Activated T-cell treated with anti-CD3 and anti-CD28 coated beads, Interleukin-2, amount 50 U/mL, for 48 hours (primary cell): ENCODE measurements at regions not wholly inside any gene's neighbourhood (a gene's known extent, or its start where the extent isn't known, plus 50 kb on each side); places are given as distances from the start of the nearest gene placed in this dataset.
A peak's percentile ranks its signal among the peaks of the same experiment; 100 is the strongest.
"Not testable (repeated sequence)": the region's sequence is repeated elsewhere in the genome, so short reads cannot be mapped to it uniquely, and the experiment has no call there.

ENCODE experiments used
- DNase-seq, 2 experiments: peaks; one replicate each; pipeline ENCODE4 v3.0.0-alpha.2; 2020

- DNase-seq, result no peak
Observed at GRCh38 chr1:170377896-170378634, 153.9 kb upstream of the GORAB start.

GRCh38 chr1:170385750-170386149 lies 146.2 kb upstream of the GORAB start:
- DNase-seq, result no peak

DNA sequence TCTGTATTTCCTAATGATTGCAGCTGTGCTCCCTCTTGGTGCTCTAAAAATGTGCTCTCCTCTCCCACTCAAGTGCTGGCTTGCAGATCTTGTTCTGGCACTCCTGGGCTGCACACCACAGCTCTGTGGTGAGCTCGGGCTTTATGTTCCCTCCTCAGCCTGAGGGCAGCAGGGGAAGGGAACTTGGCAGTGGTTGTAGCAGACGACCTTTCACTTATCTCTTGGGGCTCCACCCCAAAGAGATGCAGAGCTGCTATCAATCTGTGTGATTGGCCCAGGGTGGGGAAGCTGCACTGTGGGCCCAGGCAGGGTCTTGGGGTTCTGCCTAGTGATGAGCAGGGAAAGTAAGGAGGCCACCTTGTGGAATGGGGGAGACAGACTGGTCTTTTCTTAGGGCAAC lies 143.5 kb upstream of the GORAB start:
- no peak for DNase-seq

DNA sequence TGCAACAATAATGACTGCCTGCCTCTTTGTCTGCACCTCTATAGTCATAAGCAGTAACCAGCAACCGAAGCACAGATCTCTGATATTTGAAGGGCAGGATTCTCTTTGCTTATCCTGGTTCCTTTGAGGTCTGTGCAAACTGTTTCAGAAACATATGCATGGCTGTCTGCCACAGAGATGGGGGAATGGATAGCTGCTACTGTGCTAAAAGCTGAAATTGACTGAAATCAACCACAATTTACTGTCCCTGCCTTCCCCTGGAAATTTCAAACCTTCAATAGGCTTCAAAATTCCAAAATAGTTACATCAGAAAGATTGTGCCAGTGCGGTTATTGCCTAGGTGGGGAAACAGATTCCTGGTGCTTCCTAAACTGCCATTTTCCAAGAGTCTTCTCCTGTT lies 136.8 kb upstream of the GORAB start:
- no peak for DNase-seq

DNA sequence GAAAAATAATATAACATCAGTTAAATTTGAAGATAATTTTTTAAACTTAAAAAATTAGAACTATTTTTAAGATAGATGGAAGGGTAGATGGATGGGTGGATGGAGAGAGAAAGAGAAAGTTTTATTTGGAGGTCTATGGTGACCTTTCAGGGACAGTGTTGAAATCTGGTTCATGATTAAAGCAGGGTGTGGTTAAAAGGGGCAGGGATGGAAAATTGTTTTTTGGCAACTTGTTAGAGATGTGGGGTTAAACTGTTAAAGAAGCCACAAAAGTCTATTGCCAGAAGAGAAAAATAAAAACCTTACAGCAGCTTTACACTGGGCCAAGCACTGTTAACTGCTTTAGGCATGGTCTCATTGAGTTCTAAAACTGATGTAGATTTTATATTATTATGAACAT lies 134.9 kb upstream of the GORAB start:
- no peak for DNase-seq

- DNase-seq, result no peak
Observed at GRCh38 chr1:170402476-170403311, 129.3 kb upstream of the GORAB start.

GRCh38 chr1:170407138-170407537 lies 124.8 kb upstream of the GORAB start:
- DNase-seq, result no peak

DNA sequence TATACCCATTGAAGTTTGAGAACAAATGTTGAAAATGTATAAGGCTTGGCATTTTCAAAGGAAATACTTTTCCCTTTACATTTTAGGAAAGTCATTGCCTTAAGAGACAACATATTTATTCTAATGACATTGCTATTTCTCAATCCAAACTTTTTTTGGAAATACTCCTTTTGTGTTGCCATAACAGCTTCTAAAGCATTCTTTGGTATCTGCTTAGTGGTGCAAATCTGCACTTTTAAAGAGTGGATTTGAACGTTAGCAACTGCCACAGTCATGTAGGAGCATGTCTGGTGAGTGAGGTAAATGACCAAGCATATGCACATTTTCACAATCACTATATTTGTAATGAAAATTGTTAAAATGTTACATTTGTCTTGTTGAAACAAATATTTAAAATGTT lies 124.4 kb upstream of the GORAB start:
- DNase-seq, result no peak

DNA sequence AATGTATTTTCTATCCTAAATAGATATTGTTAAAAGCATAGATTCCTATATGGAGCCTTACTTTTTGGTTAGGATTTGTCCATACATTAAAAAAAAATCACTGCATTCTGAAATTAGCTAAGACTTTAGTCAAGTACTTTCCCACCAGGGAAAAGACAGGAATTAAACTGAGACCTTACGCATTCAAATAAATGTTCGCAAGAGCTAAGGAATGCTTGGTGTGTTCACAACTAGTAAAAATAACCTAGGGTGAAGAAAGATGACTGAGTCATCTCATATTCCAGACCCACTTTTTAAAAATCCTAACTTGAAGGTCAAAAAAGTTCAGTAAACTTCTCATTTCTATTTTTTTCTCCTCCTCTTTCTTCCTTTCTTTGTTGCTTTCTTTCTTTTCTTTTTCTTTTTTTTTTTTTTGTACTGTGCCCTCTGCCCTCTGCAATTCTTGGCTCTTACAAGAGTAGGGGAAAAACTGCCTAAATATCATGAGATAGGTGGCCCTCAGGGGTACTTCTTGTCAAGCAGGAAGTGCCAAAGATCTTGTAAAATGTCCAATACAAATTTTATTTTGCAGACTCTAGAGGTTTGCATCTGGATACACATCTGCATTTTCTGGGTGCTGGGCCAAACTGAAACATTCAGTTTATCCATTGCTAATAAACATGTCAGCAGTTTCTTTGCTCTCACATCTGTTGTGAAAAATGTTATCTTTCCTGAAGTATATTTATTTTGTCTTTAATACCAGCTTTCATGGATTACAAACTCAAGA lies 121.4 kb upstream of the GORAB start:
- DNase-seq, result no peak

DNA sequence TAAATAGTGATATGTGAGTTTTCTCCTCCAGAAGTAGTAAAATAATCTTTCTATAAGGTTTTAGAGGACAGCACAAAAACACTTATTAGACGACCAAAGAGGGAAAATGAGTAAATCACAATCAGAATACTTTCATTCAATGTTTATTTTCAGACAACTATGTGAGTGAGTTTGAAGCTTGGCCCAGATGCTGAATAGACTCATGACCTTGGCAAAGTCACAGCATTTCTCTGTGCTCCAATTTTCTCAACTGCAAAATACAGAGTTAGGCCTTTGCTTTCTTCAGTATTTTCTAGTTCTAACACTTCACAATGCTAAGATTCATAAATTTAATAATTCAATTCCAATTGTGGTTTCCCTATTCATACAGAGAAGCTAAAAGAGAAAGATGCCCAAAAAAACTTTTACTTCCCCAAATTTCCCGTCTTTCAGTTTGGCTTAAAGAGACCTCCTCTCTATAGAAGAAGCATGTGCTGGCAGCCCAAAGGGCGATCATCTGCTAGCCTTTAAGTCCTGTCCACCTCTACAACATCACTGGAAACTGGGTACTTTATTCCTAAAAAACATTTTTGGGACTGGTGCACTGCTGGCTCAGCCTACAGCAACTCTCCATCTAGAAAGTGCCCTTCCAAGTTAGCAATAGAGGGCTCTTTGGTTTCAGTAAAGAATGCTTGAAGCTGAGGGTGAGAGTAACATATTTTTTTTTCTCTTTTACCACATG lies 116.8 kb upstream of the GORAB start:
- DNase-seq, result no peak

DNA sequence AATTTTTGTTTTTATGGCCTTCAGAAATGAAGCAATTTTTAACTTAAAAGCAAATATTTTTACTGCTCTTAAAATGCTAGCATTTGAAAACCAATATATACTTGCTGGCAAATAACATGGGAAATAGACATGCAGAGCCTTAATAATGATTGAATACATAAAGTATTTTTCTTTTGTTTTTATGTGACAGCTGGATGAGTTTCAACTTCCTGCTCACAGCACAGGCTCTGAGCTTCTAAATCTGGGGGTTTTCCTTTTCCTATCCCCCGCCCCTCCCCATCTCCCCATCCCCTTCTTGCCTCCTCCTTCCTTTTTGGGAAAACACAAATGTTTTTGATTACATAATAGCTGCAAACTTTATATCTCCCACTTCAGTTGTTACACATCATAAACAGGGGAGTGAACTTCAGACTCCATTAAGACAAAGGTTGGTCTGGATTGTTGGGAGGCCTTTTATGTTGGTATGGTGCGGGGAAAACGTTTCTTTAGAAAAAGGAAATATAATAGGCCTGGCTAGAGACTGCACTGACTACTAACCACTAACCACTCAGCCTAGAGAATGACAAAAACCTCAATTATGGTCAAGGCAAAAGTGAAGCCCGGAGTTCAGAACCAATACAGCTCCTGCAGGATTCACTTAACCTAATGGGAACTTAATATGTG lies 116.1 kb upstream of the GORAB start:
- no peak for DNase-seq

DNA sequence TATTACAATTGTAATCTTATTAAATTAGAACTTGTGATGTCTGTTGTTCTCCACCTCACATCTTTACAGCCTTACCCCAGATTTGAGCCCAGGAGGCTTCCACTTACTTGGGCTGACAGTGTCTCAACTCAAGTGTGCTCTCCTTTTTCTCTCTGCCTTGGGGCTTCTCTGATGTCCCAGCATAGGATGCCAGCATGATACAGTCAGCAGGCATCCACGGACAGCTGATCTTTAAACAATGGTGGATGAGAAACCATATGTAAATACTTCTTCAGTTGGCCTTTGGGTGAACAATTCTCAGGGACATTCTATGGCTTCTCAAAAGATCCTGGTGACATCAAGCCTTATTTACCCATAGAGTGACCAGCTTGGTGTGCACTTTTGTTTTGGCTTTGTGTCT lies 107.6 kb upstream of the GORAB start:
- DNase-seq, result no peak

DNA sequence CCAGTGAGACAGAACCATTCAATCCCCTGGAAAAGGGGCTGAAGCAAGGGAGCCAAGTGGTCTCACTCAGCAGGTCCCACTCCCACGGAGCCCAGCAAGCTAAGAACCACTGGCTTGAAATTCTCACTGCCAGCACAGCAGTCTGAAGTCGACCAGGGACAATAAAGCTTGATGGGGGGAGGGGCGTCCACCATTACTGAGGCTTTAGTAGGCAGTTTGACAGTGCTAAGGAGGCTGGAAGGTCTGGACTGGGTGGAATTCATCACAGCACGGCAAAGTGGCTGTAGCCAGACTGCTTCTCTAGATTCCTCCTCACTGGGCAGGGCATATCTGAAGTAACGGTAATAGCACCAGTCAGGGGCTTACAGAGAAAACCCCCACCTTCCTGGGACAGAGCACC lies 105.4 kb upstream of the GORAB start:
- DNase-seq, result no peak

DNA sequence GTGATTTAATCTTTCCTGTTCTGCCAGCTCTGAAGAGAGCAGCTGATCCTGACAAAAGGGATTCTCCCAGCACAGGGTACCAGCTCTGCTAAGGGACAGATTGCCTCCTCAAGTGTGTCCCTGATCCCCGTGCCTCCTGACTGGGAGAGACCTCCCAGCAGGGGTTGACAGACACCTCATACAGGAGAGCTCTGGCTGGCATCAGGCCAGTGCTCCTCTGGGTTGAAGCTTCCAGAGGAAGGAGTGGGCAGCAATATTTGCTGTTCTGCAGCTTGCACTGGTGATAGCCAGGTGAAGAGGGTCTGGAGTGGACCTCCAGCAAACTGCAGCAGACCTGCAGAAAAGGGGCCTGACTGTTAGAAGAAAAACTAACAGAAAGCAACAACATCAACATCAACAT lies 105.0 kb upstream of the GORAB start:
- not testable (repeated sequence) for DNase-seq

GRCh38 chr1:170436928-170437327 lies 95.0 kb upstream of the GORAB start:
- DNase-seq, result no peak

DNA sequence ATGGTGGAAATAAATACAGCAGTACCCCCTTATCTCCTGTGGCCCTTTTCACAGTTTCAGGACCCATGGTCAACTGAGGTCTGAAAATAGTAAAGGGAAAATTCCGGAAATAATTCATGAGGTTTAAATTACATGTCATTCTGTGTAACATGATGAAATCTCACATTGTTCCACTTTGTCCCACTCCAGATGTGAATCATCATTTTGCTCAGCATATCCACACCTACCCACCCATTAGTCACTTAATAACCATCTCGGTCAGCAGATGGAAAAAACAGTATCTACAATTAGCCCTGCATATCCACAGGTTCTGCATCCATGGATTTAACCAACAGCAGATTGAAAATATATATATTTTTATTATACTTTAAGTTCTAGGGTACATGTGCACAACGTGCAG lies 86.9 kb upstream of the GORAB start:
- DNase-seq, result no peak

DNA sequence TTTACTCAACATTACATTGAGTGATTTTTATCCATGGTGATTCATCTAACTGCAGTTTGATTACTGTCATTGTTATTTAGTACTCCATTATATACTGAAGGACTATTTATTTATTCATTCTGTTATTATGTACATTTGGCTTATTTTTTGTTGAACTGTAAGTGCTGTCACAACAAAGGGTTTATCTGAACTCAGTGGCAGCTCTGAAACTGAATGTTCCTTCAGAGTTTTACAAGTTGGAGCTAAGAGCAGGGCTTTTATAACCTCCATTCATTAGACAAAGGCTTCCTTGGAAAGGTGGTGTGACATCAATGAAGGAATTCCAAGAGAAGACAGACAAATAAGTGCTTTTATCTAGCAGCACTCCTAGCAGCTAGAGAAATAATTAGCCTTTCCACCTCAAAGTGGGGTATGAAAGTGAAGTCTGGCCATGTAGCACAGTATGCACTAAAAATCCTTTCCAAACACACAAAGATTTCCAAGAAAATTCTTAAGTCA lies 83.3 kb upstream of the GORAB start:
- DNase-seq, result no peak

DNA sequence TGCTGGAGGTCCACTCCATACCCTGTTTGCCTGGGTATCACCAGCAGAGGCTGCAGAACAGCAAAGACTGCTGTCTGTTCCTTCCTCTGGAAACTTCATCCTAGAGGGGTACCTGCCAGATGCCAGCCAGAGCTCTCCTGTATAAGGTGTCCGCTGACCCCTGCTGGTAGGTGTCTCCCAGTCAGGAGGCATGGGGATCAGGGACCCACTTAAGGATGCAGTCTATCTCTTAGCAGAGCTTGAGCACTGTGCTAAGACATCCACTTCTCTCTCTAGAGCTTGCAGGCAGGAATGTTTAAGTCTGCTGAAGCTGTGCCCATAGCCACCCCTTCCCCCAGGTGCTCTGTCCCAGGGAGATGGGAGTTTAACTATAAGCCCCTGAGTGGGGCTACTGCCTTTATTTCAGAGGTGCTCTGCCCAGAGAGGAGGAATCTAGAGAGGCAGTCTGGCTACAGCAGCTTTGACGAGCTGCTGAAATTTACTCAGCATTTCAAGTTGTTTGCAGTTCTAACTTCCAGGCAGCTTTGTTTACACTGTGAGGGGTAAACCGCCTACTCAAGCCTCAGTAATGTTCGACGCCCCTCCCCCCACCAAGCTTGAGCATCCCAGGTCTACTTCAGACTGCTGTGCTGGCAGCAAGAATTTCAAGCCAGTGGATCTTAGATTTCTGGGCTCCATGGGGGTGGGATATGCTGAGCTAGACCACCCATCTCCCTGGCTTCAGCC lies 74.5 kb upstream of the GORAB start:
- DNase-seq, result peak; percentile 20 to 34

GRCh38 chr1:170460001-170460400 lies 72.0 kb upstream of the GORAB start:
- no peak for DNase-seq

DNA sequence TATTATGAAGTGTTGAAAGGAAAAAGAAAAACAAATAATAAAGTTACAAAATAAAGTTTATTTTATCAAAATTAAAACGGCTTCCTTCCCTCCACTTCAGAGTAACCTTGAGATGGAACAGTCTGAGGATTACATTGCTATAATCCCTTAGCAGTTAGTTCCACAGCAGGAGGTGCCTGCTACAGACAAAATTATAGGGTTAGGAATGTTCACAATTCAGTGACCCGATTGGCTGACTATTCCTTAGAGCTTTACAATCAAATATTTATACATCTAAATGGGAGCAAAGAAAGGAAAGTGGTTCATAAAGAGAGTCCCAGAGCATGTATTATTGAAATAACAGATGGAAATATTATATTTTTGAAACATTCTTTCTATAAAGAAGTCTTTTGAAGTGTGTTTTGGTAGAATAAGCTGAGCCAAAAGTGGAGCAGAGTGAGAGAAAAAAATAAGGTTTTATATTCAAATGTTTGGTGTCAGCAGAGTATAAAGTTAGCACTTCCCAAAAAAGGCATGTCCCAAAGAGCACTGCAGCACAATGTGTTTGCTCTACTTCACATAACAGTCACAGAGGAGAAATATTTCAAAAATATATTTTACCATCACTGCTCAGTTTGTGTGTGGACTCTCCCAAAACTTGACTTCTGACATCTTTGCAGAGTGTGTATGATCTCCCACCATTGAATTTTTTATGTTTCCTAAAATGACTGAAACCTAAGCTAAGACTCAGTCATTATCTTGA lies 71.4 kb upstream of the GORAB start:
- no peak for DNase-seq

DNA sequence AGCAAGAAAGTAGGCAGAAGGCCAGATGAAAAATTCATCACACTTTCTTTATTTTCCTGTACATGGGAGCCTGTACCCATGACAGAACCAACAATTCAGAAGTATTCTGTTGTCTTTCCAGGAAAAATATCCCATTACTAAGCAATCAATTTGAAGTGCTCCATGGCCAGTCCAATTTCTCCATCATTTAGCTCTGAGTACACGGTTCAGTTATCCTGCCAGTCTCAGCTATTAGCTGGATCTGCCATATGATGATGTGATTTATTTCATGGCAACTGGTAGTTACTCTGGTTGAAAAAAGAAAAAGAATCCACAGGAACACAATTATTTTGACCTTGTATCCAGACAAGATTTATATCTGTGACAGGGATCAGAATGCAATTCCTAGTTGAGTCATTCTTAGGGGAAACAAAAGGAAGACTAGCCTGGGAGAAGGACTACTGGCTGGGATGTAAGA lies 70.6 kb upstream of the GORAB start:
- no peak for DNase-seq
